Naive B cell (primary cell): ENCODE measurements at regions not wholly inside any gene's neighbourhood (a gene's known extent, or its start where the extent isn't known, plus 50 kb on each side); places are given as distances from the start of the nearest gene placed in this dataset.
"Not testable (repeated sequence)": the region's sequence is repeated elsewhere in the genome, so short reads cannot be mapped to it uniquely, and the experiment has no call there.

Source experiments
- ATAC-seq, 2 donors: fragments of 150-1000 bp; cut with Tn5 transposase; 2 replicates each; pipeline ENCODE4 v1.10.0; 2021; ENCODE audit warnings: low read depth in 2 of 2, mild to moderate bottlenecking in 2 of 2, moderate library complexity in 2 of 2
- DNase-seq: peaks from one replicate; pipeline ENCODE4 v3.0.0; 2022
- H3K27ac Mint-ChIP-seq, 6 donors: one replicate each; pipeline ENCODE4 v1.8.0; 2020 to 2022; ENCODE audit warnings: mild to moderate bottlenecking in 6 of 6, mixed read lengths in 6 of 6, moderate library complexity in 5 of 6, inconsistent platforms in 2 of 6
- H3K27me3 Mint-ChIP-seq, 3 donors: one replicate each; pipeline ENCODE4 v1.8.0; 2021 to 2022; ENCODE audit warnings: mixed read lengths in 3 of 3, mild to moderate bottlenecking in 1 of 3
- H3K36me3 Mint-ChIP-seq, 2 donors: one replicate each; pipeline ENCODE4 v1.8.0; 2020 to 2022; ENCODE audit warnings: mixed read lengths in 2 of 2, inconsistent platforms in 1 of 2, mild to moderate bottlenecking in 1 of 2
- H3K4me1 Mint-ChIP-seq, 3 donors: one replicate each; pipeline ENCODE4 v1.8.0; 2020 to 2022; ENCODE audit warnings: mixed read lengths in 3 of 3, inconsistent platforms in 1 of 3, mild to moderate bottlenecking in 1 of 3, moderate library complexity in 1 of 3
- H3K4me3 Mint-ChIP-seq, 8 donors: one replicate each; pipeline ENCODE4 v1.8.0; 2020 to 2022; ENCODE audit warnings: mild to moderate bottlenecking in 8 of 8, mixed read lengths in 8 of 8, moderate library complexity in 8 of 8, inconsistent platforms in 2 of 8
- H3K9me3 Mint-ChIP-seq, 7 donors: one replicate each; pipeline ENCODE4 v1.8.0; 2020 to 2022; ENCODE audit warnings: mixed read lengths in 7 of 7, mild to moderate bottlenecking in 5 of 7, inconsistent platforms in 2 of 7, moderate library complexity in 1 of 7

- H3K4me1 Mint-ChIP-seq, H3K4me3 Mint-ChIP-seq, DNase-seq, ATAC-seq, H3K36me3 Mint-ChIP-seq, H3K27me3 Mint-ChIP-seq: not testable (repeated sequence)
- H3K27ac Mint-ChIP-seq = peak overlapping the region in 1 of 6 donors; percentile 47
- H3K9me3 Mint-ChIP-seq = peaks cover 0 to 24% (median 7%) of the 10 kb centered on the region in 7 donors
These were observed 232.9 kb upstream of the ZFP64 start for GRCh38 chr20:52424357-52424942.

GRCh38 chr20:52423536-52424140 lies 232.1 kb upstream of the ZFP64 start:
- peaks cover 4 to 21% (median 15%) of the 10 kb centered on the region in 7 donors for H3K9me3 Mint-ChIP-seq
- not testable (repeated sequence) for H3K4me3 Mint-ChIP-seq, H3K27me3 Mint-ChIP-seq, H3K4me1 Mint-ChIP-seq, DNase-seq, ATAC-seq, H3K36me3 Mint-ChIP-seq, H3K27ac Mint-ChIP-seq

- no peak for ATAC-seq
- H3K9me3 Mint-ChIP-seq = peaks cover 9 to 22% (median 18%) of the 10 kb centered on the region in 7 donors
- no peak overlapping the region for H3K27ac Mint-ChIP-seq
- peaks cover 0 to 4% (median 0%) of the 10 kb centered on the region in 3 donors for H3K4me1 Mint-ChIP-seq
- H3K36me3 Mint-ChIP-seq = peaks cover 4 to 11% of the 10 kb centered on the region in 2 donors
- no peak for DNase-seq
- H3K27me3 Mint-ChIP-seq = peaks cover 0 to 6% (median 0%) of the 10 kb centered on the region in 3 donors
- H3K4me3 Mint-ChIP-seq = no peak overlapping the region
These were observed 231.2 kb upstream of the ZFP64 start for GRCh38 chr20:52422574-52423336.

- H3K4me3 Mint-ChIP-seq = no peak overlapping the region
- peaks cover 0 to 6% (median 0%) of the 10 kb centered on the region in 3 donors for H3K27me3 Mint-ChIP-seq
- peaks cover 4 to 11% of the 10 kb centered on the region in 2 donors for H3K36me3 Mint-ChIP-seq
- DNase-seq (no peak), ATAC-seq (no peak)
- peaks cover 0 to 4% (median 0%) of the 10 kb centered on the region in 3 donors for H3K4me1 Mint-ChIP-seq
- H3K27ac Mint-ChIP-seq = no peak overlapping the region
- H3K9me3 Mint-ChIP-seq = peaks cover 9 to 22% (median 18%) of the 10 kb centered on the region in 7 donors
These were observed 229.2 kb upstream of the ZFP64 start for GRCh38 chr20:52420805-52421204.

GRCh38 chr20:52419205-52419604 lies 227.6 kb upstream of the ZFP64 start:
- Mint-ChIP-seq H3K9me3 (peaks cover 9 to 22% (median 14%) of the 10 kb centered on the region in 7 donors), H3K27ac (no peak overlapping the region), H3K36me3 (peaks cover 4 to 11% of the 10 kb centered on the region in 2 donors), H3K27me3 (peaks cover 0 to 7% (median 6%) of the 10 kb centered on the region in 3 donors), H3K4me1 (peaks cover 0 to 4% (median 0%) of the 10 kb centered on the region in 3 donors), H3K4me3 (no peak overlapping the region)
- DNase-seq = no peak
- ATAC-seq = no peak

GRCh38 chr20:52416953-52417352 lies 225.4 kb upstream of the ZFP64 start:
- Mint-ChIP-seq H3K27me3 (peaks cover 0 to 7% (median 6%) of the 10 kb centered on the region in 3 donors), H3K27ac (no peak overlapping the region), H3K9me3 (peaks cover 11 to 43% (median 16%) of the 10 kb centered on the region in 7 donors), H3K4me3 (no peak overlapping the region), H3K36me3 (peaks cover 4 to 15% of the 10 kb centered on the region in 2 donors), H3K4me1 (no peaks in the 10 kb centered on the region)
- DNase-seq = no peak
- ATAC-seq = no peak

- no peak for ATAC-seq
- H3K4me1 Mint-ChIP-seq = peaks cover 0 to 7% (median 0%) of the 10 kb centered on the region in 3 donors
- no peak for DNase-seq
- H3K36me3 Mint-ChIP-seq = peaks cover 0 to 5% of the 10 kb centered on the region in 2 donors
- peaks cover 3 to 21% (median 8%) of the 10 kb centered on the region in 7 donors for H3K9me3 Mint-ChIP-seq
- no peak overlapping the region for H3K27ac Mint-ChIP-seq
- H3K27me3 Mint-ChIP-seq = peaks cover 0 to 7% (median 0%) of the 10 kb centered on the region in 3 donors
- no peak overlapping the region for H3K4me3 Mint-ChIP-seq
These were observed 220.0 kb upstream of the ZFP64 start for GRCh38 chr20:52411611-52412010.

GRCh38 chr20:52410731-52411234 lies 219.2 kb upstream of the ZFP64 start:
- Mint-ChIP-seq H3K4me1 (peaks cover 0 to 13% (median 0%) of the 10 kb centered on the region in 3 donors), H3K9me3 (peaks cover 3 to 21% (median 8%) of the 10 kb centered on the region in 7 donors), H3K36me3 (peaks cover 0 to 5% of the 10 kb centered on the region in 2 donors), H3K4me3 (no peak overlapping the region), H3K27me3 (peaks cover 0 to 7% (median 0%) of the 10 kb centered on the region in 3 donors), H3K27ac (peak overlapping the region in 1 of 6 donors; percentile 87)
- no peak for DNase-seq
- ATAC-seq = no peak

- ATAC-seq = no peak
- Mint-ChIP-seq H3K4me3 (no peak overlapping the region), H3K27ac (no peak overlapping the region), H3K9me3 (peaks cover 3 to 21% (median 7%) of the 10 kb centered on the region in 7 donors), H3K36me3 (peaks cover 0 to 5% of the 10 kb centered on the region in 2 donors), H3K27me3 (peaks cover 0 to 4% (median 0%) of the 10 kb centered on the region in 3 donors), H3K4me1 (peaks cover 0 to 19% (median 0%) of the 10 kb centered on the region in 3 donors)
- DNase-seq = no peak
These were observed 218.6 kb upstream of the ZFP64 start for GRCh38 chr20:52410182-52410647.

GRCh38 chr20:52405986-52406385 lies 214.4 kb upstream of the ZFP64 start:
- Mint-ChIP-seq H3K27me3 (no peaks in the 10 kb centered on the region), H3K36me3 (no peaks in the 10 kb centered on the region), H3K9me3 (peaks cover 0 to 5% (median 0%) of the 10 kb centered on the region in 7 donors), H3K27ac (no peak overlapping the region), H3K4me3 (no peak overlapping the region), H3K4me1 (peaks cover 0 to 28% (median 0%) of the 10 kb centered on the region in 3 donors)
- DNase-seq (no peak), ATAC-seq (no peak)

GRCh38 chr20:52405417-52405816 lies 213.8 kb upstream of the ZFP64 start:
- Mint-ChIP-seq H3K4me1 (peaks cover 0 to 26% (median 0%) of the 10 kb centered on the region in 3 donors), H3K4me3 (no peak overlapping the region), H3K36me3 (no peaks in the 10 kb centered on the region), H3K27me3 (no peaks in the 10 kb centered on the region), H3K27ac (no peak overlapping the region), H3K9me3 (peaks cover 0 to 5% (median 0%) of the 10 kb centered on the region in 7 donors)
- no peak for DNase-seq
- ATAC-seq = peak in 1 of 2 donors; percentile 36

- no peak for DNase-seq
- ATAC-seq = no peak
- peaks cover 0 to 23% (median 0%) of the 10 kb centered on the region in 3 donors for H3K4me1 Mint-ChIP-seq
- peaks cover 0 to 5% (median 0%) of the 10 kb centered on the region in 7 donors for H3K9me3 Mint-ChIP-seq
- H3K4me3 Mint-ChIP-seq = no peak overlapping the region
- no peaks in the 10 kb centered on the region for H3K36me3 Mint-ChIP-seq
- H3K27ac Mint-ChIP-seq = peak overlapping the region in 1 of 6 donors; percentile 5
- H3K27me3 Mint-ChIP-seq = peaks cover 0 to 6% (median 3%) of the 10 kb centered on the region in 3 donors
These were observed 213.1 kb upstream of the ZFP64 start for GRCh38 chr20:52404671-52405070.

GRCh38 chr20:52402950-52403349 lies 211.4 kb upstream of the ZFP64 start:
- no peak overlapping the region for H3K27ac Mint-ChIP-seq
- no peak overlapping the region for H3K4me3 Mint-ChIP-seq
- H3K27me3 Mint-ChIP-seq = peaks cover 14 to 18% (median 17%) of the 10 kb centered on the region in 3 donors
- no peaks in the 10 kb centered on the region for H3K36me3 Mint-ChIP-seq
- no peak for DNase-seq
- peaks cover 0 to 5% (median 0%) of the 10 kb centered on the region in 7 donors for H3K9me3 Mint-ChIP-seq
- no peak for ATAC-seq
- peaks cover 0 to 20% (median 0%) of the 10 kb centered on the region in 3 donors for H3K4me1 Mint-ChIP-seq
